ENCODE measurements at regions not wholly inside any gene's neighbourhood (a gene's known extent, or its start where the extent isn't known, plus 50 kb on each side); places are given as distances from the start of the nearest gene placed in this dataset.

- no peak for DNase-seq
Measured at GRCh38 chr6:156725712-156726111, 51.5 kb upstream of the ARID1B start.

GRCh38 chr6:156720691-156721685, 56.2 kb upstream of the ARID1B start:
- DNase-seq: peak; percentile 66

- DNase-seq: no peak
Measured at GRCh38 chr6:156719720-156720563, 57.2 kb upstream of the ARID1B start.

- no peak for DNase-seq
Measured at GRCh38 chr6:156719395-156719719, 57.8 kb upstream of the ARID1B start.

GRCh38 chr6:156718647-156719394, 58.4 kb upstream of the ARID1B start:
- no peak for DNase-seq

- no peak for DNase-seq
Measured at GRCh38 chr6:156717542-156717941, 59.6 kb upstream of the ARID1B start.

GRCh38 chr6:156715839-156716238, 61.3 kb upstream of the ARID1B start:
- DNase-seq: no peak

- DNase-seq: no peak
Measured at GRCh38 chr6:156713548-156713947, 63.6 kb upstream of the ARID1B start.

GRCh38 chr6:156710479-156710878, 66.7 kb upstream of the ARID1B start:
- no peak for DNase-seq

- no peak for DNase-seq
Measured at GRCh38 chr6:156707818-156708217, 69.4 kb upstream of the ARID1B start.

GRCh38 chr6:156703719-156704118, 73.5 kb upstream of the ARID1B start:
- DNase-seq: no peak

GRCh38 chr6:156701966-156702365, 75.2 kb upstream of the ARID1B start:
- DNase-seq: no peak

GRCh38 chr6:156700440-156701057, 76.6 kb upstream of the ARID1B start:
- DNase-seq: no peak

GRCh38 chr6:156699935-156700334, 77.2 kb upstream of the ARID1B start:
- DNase-seq: no peak

- no peak for DNase-seq
Measured at GRCh38 chr6:156699017-156699421, 78.2 kb upstream of the ARID1B start.

GRCh38 chr6:156698239-156699016, 78.8 kb upstream of the ARID1B start:
- no peak for DNase-seq

GRCh38 chr6:156697225-156697830, 79.8 kb upstream of the ARID1B start:
- DNase-seq: no peak

GRCh38 chr6:156695742-156696141, 81.4 kb upstream of the ARID1B start:
- no peak for DNase-seq

- no peak for DNase-seq
Measured at GRCh38 chr6:156694679-156695078, 82.5 kb upstream of the ARID1B start.

GRCh38 chr6:156691018-156691417, 86.2 kb upstream of the ARID1B start:
- no peak for DNase-seq

- DNase-seq: no peak
Measured at GRCh38 chr6:156689656-156690055, 87.5 kb upstream of the ARID1B start.

GRCh38 chr6:156688620-156688971, 88.6 kb upstream of the ARID1B start:
- no peak for DNase-seq

Data from NCI-H1105 (cell line).